Caco-2 (cell line): ENCODE measurements at regions not wholly inside any gene's neighbourhood (a gene's known extent, or its start where the extent isn't known, plus 50 kb on each side); places are given as distances from the start of the nearest gene placed in this dataset.

ENCODE experiments used
- BruUV-seq: library from RNA; stranded (reverse); fragments of 400-500 nt; replicated peaks from 2 replicates; lab custom pipeline; 2021; lab: Mats Ljungman, UMichigan
- CTCF ChIA-PET: fragments of 300-600 bp; sonication (Branson Sonifier 250); formaldehyde crosslinking; loops from one replicate; lab custom pipeline; 2022; ENCODE audit warnings: antibody characterized with exemption; lab: Charles Lee
- POLR2A ChIA-PET: fragments of 300-600 bp; sonication (Branson Sonifier 250); formaldehyde crosslinking; loops from one replicate; lab custom pipeline; 2022; ENCODE audit warnings: antibody characterized with exemption; lab: Charles Lee
- DNase-seq, 2 experiments: peaks; one replicate each; pipeline versions ENCODE4 v3.0.0 to v3.0.0-alpha.2; 2020 to 2022
- H3K27me3 ChIP-seq: replicated peaks from 2 replicates; pipeline ENCODE4 v1.6.0; 2011; ENCODE audit warnings: low read length; ENCODE audit not compliant: control insufficient read depth, insufficient read depth
- H3K36me3 ChIP-seq: 2 replicates; pipeline ENCODE4 v1.5.1; 2011; ENCODE audit warnings: low read length; ENCODE audit not compliant: control insufficient read depth, insufficient read depth
- H3K4me1 ChIP-seq: fragments of 250-450 bp; sonication (Bioruptor Pico); 2 replicates; pipeline ENCODE4 v1.5.1; 2020; ENCODE audit warnings: mild to moderate bottlenecking
- H3K4me3 ChIP-seq: 2 replicates; pipeline ENCODE4 v1.5.1; 2011; ENCODE audit warnings: low read depth, mild to moderate bottlenecking, control low read depth, low read length
- H3K9me3 ChIP-seq: fragments of 250-450 bp; sonication (Bioruptor Pico); 2 replicates; pipeline ENCODE4 v1.5.1; 2020; ENCODE audit warnings: mild to moderate bottlenecking, moderate library complexity
- H3K27ac Mint-ChIP-seq: one replicate; pipeline ENCODE4 v1.8.0; 2022; ENCODE audit warnings: mixed read lengths; ENCODE audit not compliant: unreplicated experiment
- H3K27me3 Mint-ChIP-seq: one replicate; pipeline ENCODE4 v1.8.0; 2022; ENCODE audit warnings: mixed read lengths; ENCODE audit not compliant: insufficient read depth, unreplicated experiment
- H3K36me3 Mint-ChIP-seq: one replicate; pipeline ENCODE4 v1.8.0; 2022; ENCODE audit warnings: mild to moderate bottlenecking, mixed read lengths; ENCODE audit not compliant: insufficient read depth, unreplicated experiment
- H3K4me1 Mint-ChIP-seq: one replicate; pipeline ENCODE4 v1.8.0; 2022; ENCODE audit warnings: low read depth, mixed read lengths; ENCODE audit not compliant: unreplicated experiment
- H3K4me3 Mint-ChIP-seq: one replicate; pipeline ENCODE4 v1.8.0; 2022; ENCODE audit warnings: mild to moderate bottlenecking, moderate library complexity, mixed read lengths; ENCODE audit not compliant: unreplicated experiment
- H3K9me3 Mint-ChIP-seq: one replicate; pipeline ENCODE4 v1.8.0; 2022; ENCODE audit warnings: mixed read lengths; ENCODE audit not compliant: unreplicated experiment
- CTCF ChIP-seq, 2 experiments: fragments of 200-600 bp in 1 of 2; IDR thresholded peaks; 1 replicate in 1 of 2; 2 replicates in 1 of 2; pipeline versions ENCODE4 v1.5.1 to v1.8.0; 2011 to 2022; ENCODE audit warnings: antibody characterized with exemption in 1 of 2, control low read depth in 1 of 2, inconsistent platforms in 1 of 2, low read depth in 1 of 2, low read length in 1 of 2, mild to moderate bottlenecking in 1 of 2, moderate library complexity in 1 of 2; ENCODE audit not compliant: insufficient read depth in 1 of 2, severe bottlenecking in 1 of 2, unreplicated experiment in 1 of 2
- intact Hi-C: fragments of 100-400 bp; cut with micrococcal nuclease; formaldehyde crosslinking; loops from one replicate; pipeline ENCODE4 v1.10.0; 2022; ENCODE audit not compliant: unreplicated experiment

GRCh38 chr2:17235167-17235566 is 283.1 kb downstream of the RAD51AP2 start:
- Mint-ChIP-seq H3K27me3 (peaks cover 5% of the 10 kb centered on the region), H3K27ac (no peak overlapping the region), H3K4me1 (no peaks in the 10 kb centered on the region), H3K9me3 (no peaks in the 10 kb centered on the region), H3K36me3 (no peaks in the 10 kb centered on the region), H3K4me3 (no peak overlapping the region)
- no peaks in the 10 kb centered on the region; the same call in 1 of the 2 replicates for H3K27me3 ChIP-seq
- H3K4me3 ChIP-seq = no peak overlapping the region
- TF ChIP-seq CTCF (IDR thresholded peaks at IDR 0.05; ENCODE audit: insufficient read depth in 1 of 2, low read depth in 1 of 2, low read length in 1 of 2, severe bottlenecking in 1 of 2, unreplicated experiment in 1 of 2) = no peak
- no peak for DNase-seq
- POLR2A ChIA-PET = no interaction called here
- no TSS peak for BruUV-seq
- CTCF ChIA-PET = no interaction called here
- intact Hi-C loops = no loop called here
- H3K4me1 ChIP-seq = no peaks in the 10 kb centered on the region
- H3K9me3 ChIP-seq = no peaks in the 10 kb centered on the region
- H3K36me3 ChIP-seq = no peaks in the 10 kb centered on the region

GRCh38 chr2:17232776-17233556 is 285.3 kb downstream of the RAD51AP2 start:
- CTCF ChIA-PET = no interaction called here
- Histone ChIP-seq H3K9me3 (no peaks in the 10 kb centered on the region), H3K36me3 (no peaks in the 10 kb centered on the region), H3K4me1 (no peaks in the 10 kb centered on the region), H3K27me3 (no peaks in the 10 kb centered on the region; the same call in 1 of the 2 replicates), H3K4me3 (no peak overlapping the region)
- POLR2A ChIA-PET = no interaction called here
- no TSS peak for BruUV-seq
- H3K27ac Mint-ChIP-seq = no peak overlapping the region
- H3K36me3 Mint-ChIP-seq = no peaks in the 10 kb centered on the region
- H3K4me3 Mint-ChIP-seq = no peak overlapping the region
- H3K27me3 Mint-ChIP-seq = peaks cover 5% of the 10 kb centered on the region
- no peak for TF ChIP-seq CTCF (IDR thresholded peaks at IDR 0.05; ENCODE audit: insufficient read depth in 1 of 2, low read depth in 1 of 2, low read length in 1 of 2, severe bottlenecking in 1 of 2, unreplicated experiment in 1 of 2)
- DNase-seq = no peak
- no peaks in the 10 kb centered on the region for H3K9me3 Mint-ChIP-seq
- H3K4me1 Mint-ChIP-seq = no peaks in the 10 kb centered on the region
- intact Hi-C loops = no loop called here

- Mint-ChIP-seq H3K9me3 (no peaks in the 10 kb centered on the region), H3K36me3 (no peaks in the 10 kb centered on the region), H3K4me1 (no peaks in the 10 kb centered on the region), H3K4me3 (no peak overlapping the region), H3K27me3 (peaks cover 7% of the 10 kb centered on the region), H3K27ac (no peak overlapping the region)
- H3K4me1 ChIP-seq = no peaks in the 10 kb centered on the region
- BruUV-seq = no TSS peak
- H3K36me3 ChIP-seq = no peaks in the 10 kb centered on the region
- H3K4me3 ChIP-seq = no peak overlapping the region
- ChIA-PET POLR2A (no interaction called here), CTCF (no interaction called here)
- no peak for TF ChIP-seq CTCF (IDR thresholded peaks at IDR 0.05; ENCODE audit: insufficient read depth in 1 of 2, low read depth in 1 of 2, low read length in 1 of 2, severe bottlenecking in 1 of 2, unreplicated experiment in 1 of 2)
- intact Hi-C loops = no loop called here
- no peaks in the 10 kb centered on the region for H3K9me3 ChIP-seq
- DNase-seq = no peak
- H3K27me3 ChIP-seq = no peaks in the 10 kb centered on the region; the same call in 1 of the 2 replicates
Observed at GRCh38 chr2:17231394-17231965, 286.8 kb downstream of the RAD51AP2 start.
